Neural crest cell (in vitro differentiated cells): ENCODE measurements at regions not wholly inside any gene's neighbourhood (a gene's known extent, or its start where the extent isn't known, plus 50 kb on each side); places are given as distances from the start of the nearest gene placed in this dataset.

Experiments used
- DNase-seq: peaks from one replicate; pipeline ENCODE4 v3.0.0; 2021; ENCODE audit warnings: low read depth, mixed read lengths, low spot score
- H3K27ac Mint-ChIP-seq: one replicate; pipeline ENCODE4 v1.8.0; 2021; ENCODE audit warnings: mild to moderate bottlenecking, mixed read lengths; ENCODE audit not compliant: unreplicated experiment
- H3K27me3 Mint-ChIP-seq: 2 replicates; pipeline ENCODE4 v1.8.0; 2021; ENCODE audit warnings: low read depth, mild to moderate bottlenecking, mixed read lengths
- H3K36me3 Mint-ChIP-seq: 2 replicates; pipeline ENCODE4 v1.8.0; 2021; ENCODE audit warnings: low read depth, mild to moderate bottlenecking, mixed read lengths
- H3K4me1 Mint-ChIP-seq: 2 replicates; pipeline ENCODE4 v1.8.0; 2021; ENCODE audit warnings: mixed read lengths
- H3K4me3 Mint-ChIP-seq: one replicate; pipeline ENCODE4 v1.8.0; 2021; ENCODE audit warnings: mild to moderate bottlenecking, mixed read lengths
- H3K9me3 Mint-ChIP-seq: 2 replicates; pipeline ENCODE4 v1.8.0; 2021; ENCODE audit warnings: mixed read lengths
- TF ChIP-seq, protein P1 (sequence below): fragments of 200-600 bp; sonication (generic); conservative IDR thresholded peaks from 2 replicates; pipeline ENCODE4 v1.5.0; 2021; ENCODE audit warnings: antibody characterized with exemption, mild to moderate bottlenecking

GRCh38 chr18:34025191-34025801, 199.4 kb downstream of the NOL4 start:
- no peak for DNase-seq
- Mint-ChIP-seq H3K4me1 (no peaks in the 10 kb centered on the region), H3K27me3 (no peaks in the 10 kb centered on the region), H3K4me3 (no peak overlapping the region), H3K36me3 (no peaks in the 10 kb centered on the region), H3K27ac (no peak overlapping the region), H3K9me3 (no peaks in the 10 kb centered on the region)
- TF ChIP-seq, protein P1, sequence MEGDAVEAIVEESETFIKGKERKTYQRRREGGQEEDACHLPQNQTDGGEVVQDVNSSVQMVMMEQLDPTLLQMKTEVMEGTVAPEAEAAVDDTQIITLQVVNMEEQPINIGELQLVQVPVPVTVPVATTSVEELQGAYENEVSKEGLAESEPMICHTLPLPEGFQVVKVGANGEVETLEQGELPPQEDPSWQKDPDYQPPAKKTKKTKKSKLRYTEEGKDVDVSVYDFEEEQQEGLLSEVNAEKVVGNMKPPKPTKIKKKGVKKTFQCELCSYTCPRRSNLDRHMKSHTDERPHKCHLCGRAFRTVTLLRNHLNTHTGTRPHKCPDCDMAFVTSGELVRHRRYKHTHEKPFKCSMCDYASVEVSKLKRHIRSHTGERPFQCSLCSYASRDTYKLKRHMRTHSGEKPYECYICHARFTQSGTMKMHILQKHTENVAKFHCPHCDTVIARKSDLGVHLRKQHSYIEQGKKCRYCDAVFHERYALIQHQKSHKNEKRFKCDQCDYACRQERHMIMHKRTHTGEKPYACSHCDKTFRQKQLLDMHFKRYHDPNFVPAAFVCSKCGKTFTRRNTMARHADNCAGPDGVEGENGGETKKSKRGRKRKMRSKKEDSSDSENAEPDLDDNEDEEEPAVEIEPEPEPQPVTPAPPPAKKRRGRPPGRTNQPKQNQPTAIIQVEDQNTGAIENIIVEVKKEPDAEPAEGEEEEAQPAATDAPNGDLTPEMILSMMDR = no peak

DNA sequence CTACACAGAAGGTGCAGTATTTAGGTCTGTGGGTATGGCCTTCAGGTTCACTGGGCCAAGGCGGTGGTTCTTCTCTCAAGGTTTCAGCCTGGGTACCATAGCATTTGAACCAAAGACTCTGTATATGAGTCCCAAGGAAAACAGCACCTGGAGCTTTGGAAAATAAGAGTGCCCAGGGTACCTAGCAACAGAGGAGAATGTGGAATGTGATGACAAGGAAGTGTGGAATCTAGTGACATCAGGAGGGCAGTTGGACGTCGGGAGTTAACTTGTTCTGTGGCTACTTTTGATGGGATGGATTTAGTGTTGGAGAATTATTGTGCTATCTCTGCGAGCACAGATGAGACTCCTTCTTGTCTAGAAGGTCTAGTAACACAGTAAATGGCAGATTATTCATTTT, 201.2 kb downstream of the NOL4 start:
- Mint-ChIP-seq H3K36me3 (no peaks in the 10 kb centered on the region), H3K9me3 (no peaks in the 10 kb centered on the region), H3K27ac (no peak overlapping the region), H3K4me1 (no peaks in the 10 kb centered on the region), H3K4me3 (no peak overlapping the region), H3K27me3 (no peaks in the 10 kb centered on the region)
- TF ChIP-seq, protein P1 = no peak
- no peak for DNase-seq

DNA sequence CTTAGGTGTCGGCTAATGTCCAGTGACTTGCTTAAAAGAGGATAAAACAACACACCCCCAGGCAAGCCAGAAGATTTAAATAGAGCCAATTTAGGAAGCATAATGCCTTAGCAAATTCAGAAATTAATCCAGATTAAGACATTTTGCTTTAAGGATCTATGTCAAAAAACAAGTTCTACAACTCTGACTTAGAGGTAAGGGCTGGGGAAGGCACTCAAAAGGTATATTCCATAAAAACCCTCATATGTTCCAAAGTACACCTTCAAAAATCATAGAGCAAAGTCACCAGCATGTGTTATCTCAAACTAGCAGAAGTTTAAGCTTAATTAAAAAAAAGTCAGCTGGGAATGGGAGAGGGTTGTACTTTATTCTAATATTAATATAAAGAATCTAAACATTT, 206.4 kb downstream of the NOL4 start:
- no peaks in the 10 kb centered on the region for H3K4me1 Mint-ChIP-seq
- H3K27me3 Mint-ChIP-seq = no peaks in the 10 kb centered on the region
- no peaks in the 10 kb centered on the region for H3K9me3 Mint-ChIP-seq
- DNase-seq = no peak
- no peaks in the 10 kb centered on the region for H3K36me3 Mint-ChIP-seq
- H3K27ac Mint-ChIP-seq = no peak overlapping the region
- TF ChIP-seq, protein P1 = no peak
- H3K4me3 Mint-ChIP-seq = no peak overlapping the region

DNA sequence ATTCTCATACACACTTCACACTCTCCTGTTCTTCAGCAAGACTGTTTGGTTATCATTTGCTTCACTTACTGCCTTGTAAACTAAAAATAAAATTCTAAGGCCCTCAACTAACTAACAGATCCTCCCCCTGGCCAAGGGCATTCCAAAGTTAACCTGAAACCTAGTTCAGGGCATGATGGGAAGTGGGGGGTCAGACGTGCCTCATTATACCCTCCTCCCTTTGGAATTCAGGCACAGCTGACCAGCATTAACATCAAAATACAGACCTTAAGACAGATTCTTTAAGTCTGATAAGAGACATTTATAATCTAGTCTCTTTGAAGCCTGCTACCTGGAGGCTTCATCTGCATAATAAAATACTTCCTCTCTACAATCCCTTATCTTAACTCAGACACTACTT, 221.0 kb downstream of the NOL4 start:
- Mint-ChIP-seq H3K4me3 (no peak overlapping the region), H3K9me3 (peaks cover 6% of the 10 kb centered on the region), H3K27ac (no peak overlapping the region), H3K36me3 (no peaks in the 10 kb centered on the region), H3K27me3 (no peaks in the 10 kb centered on the region), H3K4me1 (no peaks in the 10 kb centered on the region)
- TF ChIP-seq, protein P1 = no peak
- DNase-seq = no peak

- TF ChIP-seq, protein P1 = no peak
- Mint-ChIP-seq H3K4me3 (no peak overlapping the region), H3K27me3 (no peaks in the 10 kb centered on the region), H3K27ac (no peak overlapping the region), H3K9me3 (peaks cover 2% of the 10 kb centered on the region), H3K4me1 (no peaks in the 10 kb centered on the region), H3K36me3 (no peaks in the 10 kb centered on the region)
- DNase-seq = no peak
Observed at GRCh38 chr18:34002130-34002529, 222.6 kb downstream of the NOL4 start.
